CD4-positive, alpha-beta T cell treated with Interleukin-6 at 100 ng/mL for 8 hours (primary cell): ENCODE measurements at regions not wholly inside any gene's neighbourhood (a gene's known extent, or its start where the extent isn't known, plus 50 kb on each side); places are given as distances from the start of the nearest gene placed in this dataset.

ENCODE experiments used
- DNase-seq: peaks from one replicate; pipeline ENCODE4 v3.0.0-alpha.2; 2020; ENCODE audit warnings: mixed read lengths, low spot score

DNA sequence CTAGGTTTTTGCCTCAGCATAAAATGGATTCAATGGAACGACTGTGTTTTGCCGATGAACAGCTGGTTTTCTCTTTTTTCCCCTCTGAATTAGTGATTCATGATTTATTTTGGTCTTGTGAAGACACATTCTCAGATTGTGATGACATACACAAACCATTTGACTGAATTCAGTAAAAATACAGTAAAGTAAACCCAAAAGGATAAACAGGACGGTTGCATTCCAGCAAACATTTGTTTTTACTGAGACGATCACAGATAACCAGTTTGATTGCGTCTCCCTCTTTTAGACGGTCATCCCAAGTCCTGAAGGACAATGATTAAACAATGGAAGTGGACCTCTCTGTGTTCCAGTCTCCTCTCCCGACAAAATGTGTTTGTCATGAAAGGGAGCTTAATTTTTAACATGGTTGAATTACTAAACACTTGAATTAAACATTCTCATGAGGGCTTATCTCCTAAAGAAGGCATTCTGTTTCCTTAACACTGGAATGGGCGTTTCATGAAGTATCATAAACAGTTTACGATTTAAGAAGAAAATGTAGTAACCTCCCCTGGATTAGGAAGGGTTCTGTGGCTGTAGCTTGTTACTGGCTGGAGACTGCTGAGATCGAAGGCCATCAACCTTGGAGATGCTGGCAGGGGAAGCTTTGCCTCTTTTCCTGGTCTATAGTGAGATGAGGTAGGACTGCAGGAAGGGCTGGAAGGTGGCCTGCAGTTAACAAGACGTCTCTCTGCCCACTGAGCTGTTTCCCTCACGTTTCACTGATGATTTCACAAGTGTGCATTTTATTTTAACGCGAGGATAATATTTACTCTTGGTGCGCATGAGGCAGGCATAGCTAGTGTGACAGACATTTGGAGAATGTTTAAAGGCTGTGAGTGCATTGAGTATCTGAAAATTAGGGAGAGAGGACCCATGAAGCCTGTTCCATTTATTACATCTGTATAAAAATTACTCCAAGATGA lies 457.9 kb downstream of the FGF9 start:
- no peak for DNase-seq

DNA sequence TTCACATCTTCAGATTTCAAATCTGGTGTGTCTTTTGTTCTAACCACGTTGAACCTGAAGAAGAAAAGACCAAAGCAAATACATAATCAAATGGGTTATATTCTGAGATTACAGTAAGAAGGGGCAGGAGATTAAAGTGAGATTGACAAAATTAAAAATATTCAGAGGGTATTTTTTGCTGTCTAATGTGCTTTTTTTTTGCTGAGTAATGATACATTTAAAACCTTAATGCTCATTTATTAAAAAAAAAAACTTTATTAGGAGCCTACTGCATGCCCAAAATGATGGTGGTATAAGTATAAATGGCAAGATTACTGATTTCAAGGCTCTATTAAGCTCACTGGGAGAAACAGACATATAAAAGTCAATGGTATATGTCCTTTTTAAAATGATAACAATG lies 459.4 kb downstream of the FGF9 start:
- no peak for DNase-seq

DNA sequence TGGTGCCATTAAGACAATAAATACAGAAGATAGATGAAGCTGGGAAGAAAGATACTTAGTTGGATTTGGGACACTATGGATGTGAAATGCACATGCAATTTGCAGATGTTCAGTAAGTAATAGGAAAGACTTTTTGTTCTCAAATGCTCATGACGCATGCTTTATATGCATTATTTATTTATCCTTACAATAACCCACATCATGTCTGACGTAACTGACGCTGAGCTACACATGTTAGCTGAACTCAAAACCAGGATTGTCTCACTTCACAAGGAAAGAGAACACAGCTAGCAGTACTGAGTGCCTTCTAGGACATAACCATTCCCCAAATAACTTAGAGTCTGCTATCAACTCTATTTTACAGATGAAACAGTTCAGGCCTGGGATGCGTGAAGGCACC lies 463.4 kb downstream of the FGF9 start:
- DNase-seq = no peak

DNA sequence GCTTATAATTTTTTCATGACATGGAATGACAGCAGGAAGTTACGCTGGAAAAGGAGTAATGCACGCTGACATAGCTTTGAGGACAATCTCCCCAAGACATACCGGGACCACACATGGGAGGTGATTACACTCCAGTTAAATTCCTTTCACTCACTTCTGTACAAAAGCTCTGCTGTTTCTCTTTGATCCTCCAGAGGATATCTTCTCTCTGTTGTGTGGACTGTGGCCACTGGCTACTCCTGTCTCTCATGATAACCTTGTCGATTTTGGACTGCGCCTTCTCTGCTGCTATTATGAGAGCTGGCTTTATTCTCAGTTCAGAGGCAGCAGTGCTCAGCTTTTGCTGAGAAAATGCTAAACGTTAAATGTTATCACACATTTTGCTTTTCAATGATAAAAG lies 464.6 kb downstream of the FGF9 start:
- no peak for DNase-seq

DNA sequence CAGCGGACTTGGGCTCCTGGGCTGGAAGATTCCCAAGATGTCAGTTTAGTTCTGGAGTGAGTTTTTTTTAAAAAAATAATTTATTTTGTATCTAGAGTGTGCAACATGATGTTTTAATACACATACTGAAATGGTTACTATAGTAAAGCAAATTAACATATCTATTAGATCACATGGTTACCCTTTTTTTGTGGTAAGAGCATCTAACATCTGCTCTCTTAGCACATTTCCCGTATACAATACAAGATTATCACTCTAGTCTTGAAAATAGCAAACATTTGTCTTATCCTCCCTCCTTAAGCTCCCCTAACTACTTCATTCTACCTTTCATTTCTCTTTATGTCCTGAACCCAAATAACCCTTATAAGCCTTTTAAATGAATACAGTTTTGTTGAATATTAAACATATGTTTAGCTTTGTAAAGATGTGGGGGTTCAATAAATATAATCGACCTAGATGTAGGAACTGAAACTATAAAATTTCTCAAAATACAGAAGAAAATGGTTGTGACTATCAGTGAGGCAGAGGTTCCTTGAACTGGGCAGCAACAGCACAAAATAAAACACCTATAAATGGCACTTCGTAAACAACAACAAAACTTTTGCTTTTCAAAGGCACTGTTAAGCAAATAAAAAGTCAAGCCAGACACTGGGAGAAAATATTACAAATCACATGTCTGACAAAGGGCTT lies 466.6 kb downstream of the FGF9 start:
- DNase-seq = no peak

DNA sequence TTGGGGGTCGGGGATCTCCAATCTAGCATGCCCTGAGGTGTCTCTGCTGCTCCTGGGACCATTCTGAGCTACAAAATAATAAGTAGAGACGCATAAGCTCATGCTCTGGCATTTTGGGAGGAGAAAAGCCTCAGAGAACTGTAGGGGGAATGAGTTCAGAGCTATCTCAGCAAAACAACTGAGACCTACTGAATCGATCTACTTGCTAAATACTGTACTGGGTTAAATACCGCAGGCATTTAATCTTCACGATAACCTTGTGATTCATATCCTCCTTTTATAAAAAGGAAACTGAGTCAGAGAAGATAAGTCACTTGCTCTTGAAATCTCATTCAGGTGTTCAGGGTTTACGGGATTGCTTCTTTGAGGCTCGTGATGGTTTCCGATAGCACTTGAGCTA lies 468.1 kb downstream of the FGF9 start:
- DNase-seq = no peak

DNA sequence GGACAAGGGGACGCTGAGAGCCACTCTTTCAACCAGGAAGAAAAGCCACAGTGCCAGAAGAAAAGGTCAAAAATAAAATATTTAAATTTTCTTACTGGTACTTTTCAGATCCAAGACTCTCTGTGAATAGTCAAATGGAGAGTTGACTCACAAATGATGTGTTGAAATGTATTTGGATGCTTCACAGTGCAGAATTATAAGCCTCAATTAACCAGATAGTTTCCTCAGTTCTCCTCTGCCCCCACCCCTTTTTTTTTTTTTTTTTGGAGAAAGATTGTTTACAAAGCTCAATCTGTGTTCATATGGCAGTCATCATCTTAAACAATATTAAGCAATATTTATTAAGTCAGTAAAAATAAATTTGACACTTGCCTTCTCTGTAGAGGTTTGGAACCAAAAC lies 470.8 kb downstream of the FGF9 start:
- no peak for DNase-seq

DNA sequence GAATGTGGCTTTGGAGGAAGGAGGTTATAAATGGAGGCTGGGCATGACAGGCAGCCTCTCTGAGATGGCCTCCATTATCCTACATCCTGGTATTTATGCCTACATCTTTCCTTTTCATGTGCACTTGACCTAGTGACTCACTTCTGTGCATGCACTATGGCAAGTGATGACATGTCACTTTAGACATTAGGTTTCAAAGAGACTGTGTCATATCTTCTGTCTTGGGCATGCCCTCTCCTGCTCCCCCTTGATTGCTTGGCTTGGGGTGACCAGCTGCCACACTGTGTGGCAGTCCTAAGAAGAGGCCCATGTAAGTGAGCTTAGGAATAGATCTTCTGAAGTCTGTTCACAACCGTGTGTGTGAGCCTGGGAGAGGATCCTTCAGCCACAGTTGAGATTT lies 472.8 kb downstream of the FGF9 start:
- no peak for DNase-seq

DNA sequence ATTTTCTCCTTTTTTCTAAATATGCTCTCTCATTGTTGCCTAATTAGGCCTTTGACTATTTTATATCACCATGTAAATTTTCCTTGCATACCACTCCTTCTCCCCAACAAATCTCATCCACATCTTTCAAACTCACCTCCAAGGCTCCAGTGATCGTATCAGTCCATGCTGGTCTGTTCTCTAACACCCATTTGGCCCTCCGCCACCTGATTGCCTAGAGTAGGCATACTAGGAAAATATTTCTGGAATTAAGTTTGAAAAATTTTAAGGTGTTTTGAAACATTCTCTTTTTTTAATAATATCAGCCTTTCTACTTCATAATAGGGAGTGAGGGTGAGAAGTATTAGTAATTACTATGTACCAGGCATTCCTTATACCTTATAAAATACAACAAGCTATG lies 473.9 kb downstream of the FGF9 start:
- DNase-seq = no peak

DNA sequence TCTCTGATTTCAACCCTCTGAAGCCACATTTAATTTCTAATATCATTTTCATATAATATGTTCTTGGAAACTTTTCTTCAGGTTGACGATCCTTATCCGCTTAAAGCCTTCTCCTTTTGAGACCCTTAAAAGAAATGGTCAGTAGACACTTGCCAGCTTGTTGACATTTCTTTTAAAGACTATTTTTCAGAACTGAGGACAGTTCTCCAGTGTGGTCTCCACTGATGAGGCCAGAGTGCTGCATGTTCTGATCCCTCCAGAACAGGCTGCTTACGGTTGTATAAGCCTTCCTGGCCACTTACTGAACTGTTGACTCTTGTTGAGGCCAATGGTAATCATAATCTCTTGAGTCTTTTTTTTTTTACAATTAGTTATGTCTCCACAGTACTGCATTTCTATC lies 477.3 kb downstream of the FGF9 start:
- DNase-seq = no peak

DNA sequence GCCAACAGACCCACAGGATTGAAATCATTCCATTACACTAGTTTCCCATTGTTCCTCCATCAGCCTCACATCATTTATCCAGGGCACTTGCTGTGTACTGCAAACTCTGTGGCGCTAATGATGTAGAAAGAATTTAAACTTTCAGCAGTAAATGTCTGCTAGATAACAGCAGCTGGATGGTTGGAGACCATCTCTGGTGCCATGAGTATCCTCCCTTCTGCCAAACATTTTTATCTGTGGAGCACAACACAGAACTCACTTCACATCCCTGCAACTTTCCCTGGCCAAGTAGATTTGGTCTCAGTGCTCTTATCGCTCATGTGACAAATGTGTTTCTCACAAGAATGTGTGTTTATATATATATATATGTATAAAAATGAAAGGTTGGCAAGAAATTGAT lies 481.9 kb downstream of the FGF9 start:
- no peak for DNase-seq

DNA sequence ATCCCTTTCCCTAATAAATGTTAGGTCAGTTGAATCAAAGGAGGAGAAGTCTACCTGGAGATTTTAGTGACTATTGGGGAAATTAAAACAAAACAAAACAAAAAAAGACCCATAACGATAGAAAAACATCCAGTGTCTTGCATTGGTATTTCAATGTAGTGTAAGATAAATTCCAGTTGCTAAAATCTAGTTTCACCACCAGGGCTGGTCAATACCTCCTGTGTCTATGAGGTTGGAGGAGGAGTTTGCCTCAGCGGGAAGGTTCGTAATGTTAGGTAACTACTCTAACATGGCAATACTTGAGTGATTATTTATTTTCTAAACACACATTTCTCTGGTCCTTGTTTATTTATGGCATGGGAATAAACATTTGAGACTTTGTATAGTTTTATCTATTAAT lies 483.2 kb downstream of the FGF9 start:
- DNase-seq = no peak

DNA sequence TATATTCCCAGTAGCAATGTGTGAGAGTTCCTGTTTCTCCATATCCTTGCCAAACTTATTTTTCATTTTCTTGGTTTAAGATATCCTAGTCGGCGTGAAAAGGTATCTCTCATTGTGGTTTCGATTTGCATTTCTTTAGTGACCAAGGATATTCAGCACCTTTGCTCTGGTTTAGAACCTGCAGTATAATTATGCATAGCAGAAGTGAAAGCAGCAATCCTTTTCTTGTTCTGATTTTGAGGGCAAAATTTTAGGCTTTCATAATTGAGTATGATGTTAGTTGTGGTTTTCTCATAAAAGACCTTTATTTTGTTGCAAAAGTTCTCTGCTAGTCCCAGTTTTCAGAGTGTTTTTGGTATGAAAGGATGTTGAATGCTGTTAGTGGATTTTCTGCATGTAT lies 491.0 kb downstream of the FGF9 start:
- no peak for DNase-seq

DNA sequence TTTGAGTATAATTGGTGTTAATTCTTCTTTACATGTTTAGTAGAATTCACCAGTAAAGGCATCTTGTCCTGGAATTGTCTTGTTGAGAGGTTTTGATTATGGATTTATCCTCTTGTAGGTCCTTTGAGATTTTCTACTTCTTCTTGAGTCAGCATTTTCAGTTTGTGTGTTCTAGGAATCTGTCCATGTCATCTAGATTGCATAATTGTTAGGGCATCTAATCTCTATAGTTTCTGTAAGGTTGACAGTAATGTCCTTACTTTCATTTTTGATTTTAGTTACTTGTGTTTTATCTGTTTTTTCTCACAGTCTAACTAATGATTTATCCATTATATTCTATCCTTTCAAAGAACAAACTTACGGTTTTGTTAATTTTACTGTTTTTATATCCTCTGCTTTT lies 492.0 kb downstream of the FGF9 start:
- DNase-seq = no peak

DNA sequence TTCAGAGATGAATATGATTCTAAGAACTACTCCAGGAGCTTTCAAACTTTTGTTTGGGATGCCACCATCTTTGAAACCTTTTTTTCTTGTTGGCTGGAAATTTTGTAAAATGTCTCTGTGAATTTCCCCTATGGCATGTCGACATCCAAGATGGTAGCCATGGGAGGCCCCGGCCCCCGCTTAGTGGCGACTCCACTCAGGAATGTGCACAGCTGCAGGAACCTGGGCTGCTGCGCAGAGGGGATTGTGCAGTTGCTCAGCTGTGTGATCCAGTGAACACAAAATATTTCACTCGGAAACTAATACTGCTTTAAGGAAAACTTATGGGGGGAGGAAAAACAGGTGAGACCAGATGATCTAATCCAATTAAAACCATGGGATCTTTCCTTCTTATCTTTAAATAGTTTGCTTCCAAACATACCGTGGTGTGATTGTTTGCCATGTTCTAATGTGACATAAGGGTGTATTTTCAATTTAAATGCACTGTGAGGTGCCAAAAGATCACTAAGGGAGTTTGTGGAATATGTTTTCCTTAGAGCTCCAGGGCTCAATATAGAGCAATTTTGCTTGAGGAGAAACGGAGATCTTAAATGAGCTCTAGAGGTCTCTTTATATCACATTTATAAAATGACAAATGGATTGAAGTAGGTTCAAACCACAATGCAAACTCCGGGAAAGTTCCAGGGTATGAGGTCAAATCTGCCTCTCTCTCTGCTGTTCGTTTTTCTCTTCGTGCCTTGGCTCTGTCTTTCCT lies 497.7 kb downstream of the FGF9 start:
- no peak for DNase-seq

DNA sequence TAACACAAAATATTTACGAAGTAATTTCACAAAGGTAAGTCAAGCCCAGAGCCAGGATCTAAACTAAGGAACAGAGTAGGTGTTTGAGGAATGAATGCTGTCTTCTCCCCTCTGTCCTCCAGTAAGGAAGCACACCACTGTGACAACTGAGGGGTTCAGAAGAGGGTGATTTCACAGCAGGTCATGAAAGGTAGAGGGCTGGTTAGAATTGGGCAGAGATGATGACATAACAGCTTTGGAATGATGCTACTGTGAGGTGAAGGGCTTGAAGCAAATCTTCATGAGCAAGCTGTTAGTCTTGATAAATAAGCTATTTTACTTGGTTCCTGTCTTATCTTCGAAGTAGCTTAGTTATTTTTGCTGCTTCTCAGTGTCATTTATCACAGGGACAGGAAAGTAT lies 498.6 kb downstream of the FGF9 start:
- no peak for DNase-seq

DNA sequence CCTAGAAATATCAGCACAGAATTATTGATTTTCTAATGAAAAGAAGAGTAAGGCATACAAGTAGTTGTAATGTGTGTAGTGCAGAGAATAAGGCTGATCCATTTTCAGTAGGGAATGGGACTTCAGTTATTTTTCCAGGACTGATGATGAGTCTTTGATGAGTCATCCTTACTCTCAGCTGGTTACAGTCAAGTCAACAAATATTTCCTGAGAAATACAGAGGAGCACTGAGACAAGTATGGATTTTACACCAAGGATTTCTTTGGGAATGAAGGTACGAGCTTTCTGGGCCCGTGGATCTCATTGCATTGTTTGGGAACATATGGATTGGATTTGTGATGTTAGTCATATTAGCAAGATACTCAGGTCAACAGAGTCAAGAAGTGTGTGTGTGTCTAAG lies 502.7 kb downstream of the FGF9 start:
- DNase-seq = no peak

DNA sequence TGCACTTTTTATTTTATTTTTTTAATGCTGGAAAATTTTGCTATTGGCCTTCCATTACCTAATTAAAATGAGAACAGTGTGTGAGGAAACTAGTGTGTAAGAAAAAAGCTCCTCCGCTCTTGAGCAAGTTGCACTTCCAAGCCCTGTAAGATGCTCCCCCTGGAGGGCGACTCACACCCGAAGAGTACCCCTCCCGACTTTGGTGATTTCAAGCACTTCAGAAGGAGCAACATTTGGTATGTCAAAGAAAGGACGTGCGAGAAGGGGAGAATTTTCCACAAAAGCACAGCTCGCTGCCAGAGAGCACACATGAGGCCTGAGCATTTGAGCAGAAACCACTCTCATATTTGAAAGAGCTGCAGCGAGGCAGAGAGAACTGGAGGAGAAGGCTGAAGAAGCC lies 504.4 kb downstream of the FGF9 start:
- no peak for DNase-seq

DNA sequence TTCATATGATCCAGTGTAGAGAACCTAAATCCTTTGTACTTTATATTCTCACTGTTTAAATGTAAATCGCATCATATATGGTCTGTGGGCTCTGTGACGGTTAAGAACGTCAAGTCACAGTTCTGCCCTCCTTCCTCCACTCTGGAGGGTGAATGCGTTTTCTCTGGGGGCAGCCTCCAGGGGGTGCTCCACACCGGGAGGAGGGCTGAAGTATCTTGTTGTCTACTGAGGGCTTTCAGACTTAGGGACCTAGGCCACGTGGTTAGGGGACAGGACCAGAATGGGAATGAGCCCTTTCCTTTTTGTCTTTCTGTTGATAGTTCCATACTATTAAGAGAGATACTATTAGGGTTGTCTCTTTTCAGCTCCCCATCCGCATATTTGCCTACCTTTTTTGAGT lies 504.9 kb downstream of the FGF9 start:
- DNase-seq = no peak

DNA sequence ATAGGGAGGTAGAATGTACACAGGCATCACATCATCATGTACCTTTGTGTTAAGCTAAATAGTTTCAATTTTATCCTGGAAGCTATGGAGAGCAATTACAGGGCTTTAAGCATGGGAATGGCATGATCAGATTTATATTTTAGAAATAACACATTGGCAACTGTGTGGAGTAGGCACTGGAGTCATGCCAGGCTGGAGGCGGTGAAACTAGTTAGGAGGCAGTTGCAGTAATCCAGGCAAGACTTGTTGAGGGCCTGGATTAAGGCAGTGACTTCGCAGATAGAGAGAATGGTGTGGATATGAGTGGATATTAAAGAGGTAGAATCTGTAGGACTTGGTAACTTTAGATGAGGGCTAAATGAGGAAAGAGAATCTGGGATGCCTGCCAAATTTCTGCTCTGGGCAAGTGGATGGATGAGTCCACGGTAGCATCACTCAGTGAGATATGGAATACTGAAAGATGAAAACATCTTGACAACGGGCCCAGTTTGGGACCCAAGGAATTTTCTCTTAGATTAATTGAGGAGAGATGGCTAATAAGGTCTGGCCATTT lies 506.2 kb downstream of the FGF9 start:
- no peak for DNase-seq

DNA sequence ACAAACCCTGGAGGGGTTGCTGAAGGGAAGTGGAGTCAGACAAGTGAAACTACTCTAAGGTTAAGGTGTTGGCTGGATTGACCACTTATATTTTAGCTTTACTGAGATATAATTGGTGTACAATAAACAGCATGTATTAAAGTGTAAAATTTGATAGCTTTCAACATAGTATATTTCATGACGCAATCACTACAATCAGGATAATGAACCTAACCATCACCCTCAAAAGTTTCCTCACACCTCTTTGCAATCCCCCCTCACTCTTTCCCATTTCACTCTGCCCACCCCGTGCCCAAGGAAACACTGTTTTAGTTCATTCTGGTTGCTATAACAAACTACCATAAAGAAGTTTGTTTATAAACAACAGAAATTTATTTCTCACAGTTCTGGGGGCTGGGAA lies 508.0 kb downstream of the FGF9 start:
- DNase-seq = no peak

DNA sequence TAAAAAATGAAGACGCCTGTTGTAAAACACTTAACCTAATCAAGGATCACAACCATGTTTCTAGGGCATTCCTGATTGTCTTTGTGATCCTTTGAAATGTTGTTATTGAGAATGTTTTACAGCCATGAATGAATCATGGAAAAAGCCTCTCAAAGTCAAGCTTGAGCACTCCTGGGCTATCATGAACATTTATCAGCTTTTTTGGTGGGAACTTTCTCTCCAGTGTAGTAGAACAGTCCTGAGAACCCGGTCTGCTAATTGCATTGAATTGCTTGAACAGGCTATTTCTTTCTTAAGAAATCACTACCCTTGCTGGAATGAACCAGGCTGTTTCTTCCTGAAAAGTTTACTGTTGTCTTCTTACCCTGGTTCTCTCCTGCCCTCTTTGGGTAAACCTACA lies 516.5 kb downstream of the FGF9 start:
- no peak for DNase-seq
